ENCODE measurements at regions not wholly inside any gene's neighbourhood (a gene's known extent, or its start where the extent isn't known, plus 50 kb on each side); places are given as distances from the start of the nearest gene placed in this dataset.

DNA sequence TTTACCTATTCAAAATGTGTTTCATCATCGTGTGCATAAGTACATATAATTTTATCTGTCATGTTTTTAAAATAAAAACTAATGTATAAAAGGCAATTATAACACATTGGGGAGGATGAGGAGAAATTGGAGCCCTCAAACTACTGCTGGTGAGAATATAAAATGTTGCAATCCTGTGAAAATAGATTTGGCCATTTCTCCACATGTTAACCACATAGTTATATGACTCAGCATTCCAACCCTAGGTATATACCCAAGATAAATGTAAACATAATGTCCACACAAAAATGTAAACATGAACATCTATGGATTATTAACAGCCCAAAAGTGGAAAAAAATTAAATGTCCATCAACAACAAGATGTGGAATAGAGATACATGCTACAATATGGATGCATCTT lies 928.0 kb upstream of the FAT3 start:
- no peak for TF ChIP-seq MYC (IDR thresholded peaks at IDR 0.05; ENCODE audit: low read depth, low read length)
- Histone ChIP-seq H3K4me1 (ENCODE audit: control insufficient read depth, extremely low read depth, insufficient read depth, low read length) (no peaks in the 10 kb centered on the region), H3K9ac (replicated peaks; ENCODE audit: extremely low read depth, insufficient read depth, low read length) (no peak overlapping the region), H2AFZ (ENCODE audit: low read depth, low read length) (no peak overlapping the region), H3K4me3 (replicated peaks in 1 of 3; ENCODE audit: insufficient read depth in 1 of 3, low read depth in 1 of 3, low read length in 3 of 3) (no peak overlapping the region), H3K9me3 (replicated peaks; ENCODE audit: control insufficient read depth, insufficient read depth, low read length) (no peaks in the 10 kb centered on the region), H3K79me2 (ENCODE audit: control insufficient read depth, insufficient read depth, low read length) (no peaks in the 10 kb centered on the region), H3K36me3 (ENCODE audit: control insufficient read depth in 2 of 2, extremely low read depth in 1 of 2, insufficient read depth in 2 of 2, low read length in 2 of 2) (no peaks in the 10 kb centered on the region), H3K4me2 (ENCODE audit: insufficient read depth, low read length) (no peak overlapping the region), H3K9me1 (replicated peaks; ENCODE audit: control insufficient read depth, extremely low read depth, insufficient read depth, low read length) (no peaks in the 10 kb centered on the region), H3K27me3 (ENCODE audit: control insufficient read depth in 2 of 2, insufficient read depth in 2 of 2, low read length in 2 of 2) (no peaks in the 10 kb centered on the region), H4K20me1 (replicated peaks; ENCODE audit: control insufficient read depth, extremely low read depth, insufficient read depth, low read length) (no peaks in the 10 kb centered on the region), H3K27ac (ENCODE audit: insufficient read depth, low read depth, low read length) (no peak overlapping the region)
- BruUV-seq (replicated peaks) = no TSS peak
- ChIA-PET CTCF (no interaction called here), POLR2A (no interaction called here)
- no peak for DNase-seq (ENCODE audit: low read depth, low spot score)
- intact Hi-C loops (cut with micrococcal nuclease) (no loop called here), dilution Hi-C loops (cut with MboI; ENCODE audit: extremely low pct_ligation_motif_present, low sequenced_read_pairs) (no loop called here)
- no peak for FAIRE-seq

GRCh38 chr11:91295591-91295990 lies 929.0 kb upstream of the FAT3 start:
- H3K27me3 ChIP-seq (ENCODE audit: control insufficient read depth in 2 of 2, insufficient read depth in 2 of 2, low read length in 2 of 2) = no peaks in the 10 kb centered on the region
- no peaks in the 10 kb centered on the region for H4K20me1 ChIP-seq (replicated peaks; ENCODE audit: control insufficient read depth, extremely low read depth, insufficient read depth, low read length)
- no TSS peak for BruUV-seq (replicated peaks)
- no peak for FAIRE-seq
- no peaks in the 10 kb centered on the region for H3K9me3 ChIP-seq (replicated peaks; ENCODE audit: control insufficient read depth, insufficient read depth, low read length)
- no peak for DNase-seq (ENCODE audit: low read depth, low spot score)
- no peak overlapping the region for H3K27ac ChIP-seq (ENCODE audit: insufficient read depth, low read depth, low read length)
- no peaks in the 10 kb centered on the region for H3K4me1 ChIP-seq (ENCODE audit: control insufficient read depth, extremely low read depth, insufficient read depth, low read length)
- no peaks in the 10 kb centered on the region for H3K36me3 ChIP-seq (ENCODE audit: control insufficient read depth in 2 of 2, extremely low read depth in 1 of 2, insufficient read depth in 2 of 2, low read length in 2 of 2)
- no peak overlapping the region for H3K4me2 ChIP-seq (ENCODE audit: insufficient read depth, low read length)
- TF ChIP-seq MYC (IDR thresholded peaks at IDR 0.05; ENCODE audit: low read depth, low read length) = no peak
- no peak for TF ChIP-seq POLR2AphosphoS5 (IDR thresholded peaks at IDR 0.05; ENCODE audit: insufficient read depth, low read depth, low read length)
- TF ChIP-seq FOS (IDR thresholded peaks at IDR 0.05; ENCODE audit: borderline replicate concordance, insufficient read depth, low read length) = no peak
- TF ChIP-seq EZH2 (IDR thresholded peaks at IDR 0.05; ENCODE audit: borderline replicate concordance, low read depth, low read length, severe bottlenecking) = no peak
- no peak for TF ChIP-seq CTCF (IDR thresholded peaks at IDR 0.05; ENCODE audit: extremely low read depth in 1 of 2, insufficient read depth in 1 of 2, low read depth in 1 of 2, low read length in 2 of 2)
- no peak for TF ChIP-seq MAX (IDR thresholded peaks at IDR 0.05; ENCODE audit: insufficient read depth, insufficient read length)
- TF ChIP-seq JUN (IDR thresholded peaks at IDR 0.05; ENCODE audit: borderline replicate concordance, insufficient read depth, insufficient read length, low read depth) = no peak
- TF ChIP-seq POLR2A (IDR thresholded peaks at IDR 0.05; ENCODE audit: low read depth, low read length) = no peak
- no peak for TF ChIP-seq GATA2 (IDR thresholded peaks at IDR 0.05; ENCODE audit: insufficient read depth, insufficient read length, low read depth, low read length)
- intact Hi-C loops (cut with micrococcal nuclease) (no loop called here), dilution Hi-C loops (cut with MboI; ENCODE audit: extremely low pct_ligation_motif_present, low sequenced_read_pairs) (no loop called here)
- H3K9me1 ChIP-seq (replicated peaks; ENCODE audit: control insufficient read depth, extremely low read depth, insufficient read depth, low read length) = no peaks in the 10 kb centered on the region
- POLR2A ChIA-PET = no interaction called here
- CTCF ChIA-PET = no interaction called here
- H3K4me3 ChIP-seq (replicated peaks in 1 of 3; ENCODE audit: insufficient read depth in 1 of 3, low read depth in 1 of 3, low read length in 3 of 3) = no peak overlapping the region
- no peaks in the 10 kb centered on the region for H3K79me2 ChIP-seq (ENCODE audit: control insufficient read depth, insufficient read depth, low read length)
- H3K9ac ChIP-seq (replicated peaks; ENCODE audit: extremely low read depth, insufficient read depth, low read length) = no peak overlapping the region
- H2AFZ ChIP-seq (ENCODE audit: low read depth, low read length) = no peak overlapping the region

Data from endothelial cell of umbilical vein (primary cell).